ENCODE measurements at regions not wholly inside any gene's neighbourhood (a gene's known extent, or its start where the extent isn't known, plus 50 kb on each side); places are given as distances from the start of the nearest gene placed in this dataset.

DNA sequence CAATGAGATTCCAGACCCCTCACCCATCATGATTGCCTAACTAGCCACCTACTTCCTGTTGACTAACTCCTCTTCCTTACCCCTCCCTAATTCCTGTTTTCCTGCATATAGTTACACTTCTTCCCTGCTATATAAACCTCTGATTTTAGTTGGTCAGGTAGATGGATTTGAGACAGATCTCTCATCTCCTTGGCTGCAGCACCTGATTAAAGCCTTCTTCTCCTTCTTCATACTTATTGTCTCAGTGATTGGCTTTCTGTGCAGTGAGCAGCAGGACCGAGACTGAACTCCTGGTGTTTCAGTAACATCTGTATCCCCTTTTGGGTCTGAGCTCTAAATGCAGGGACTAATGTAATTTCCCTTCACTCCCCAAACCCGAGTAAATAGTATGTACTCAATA lies 51.7 kb upstream of the ATXN1 start:
- no peak overlapping the region for H3K9ac ChIP-seq (ENCODE audit: low read depth, low read length)
- no peak overlapping the region for H2BK5ac ChIP-seq (ENCODE audit: low read depth, low read length, poor library complexity, severe bottlenecking)
- no TSS peak for BruUV-seq (replicated peaks)
- no peak overlapping the region for H3K4me3 ChIP-seq (ENCODE audit: insufficient read depth, low read depth, low read length)
- H4K91ac ChIP-seq (ENCODE audit: insufficient read depth, low read depth, low read length), result no peak overlapping the region
- dilution Hi-C loops (cut with HindIII; ENCODE audit: low sequenced_read_pairs, unreplicated experiment), result no loop called here
- H3K9me3 ChIP-seq (ENCODE audit: control insufficient read depth, insufficient read depth, low read length), result peaks cover 17% of the 10 kb centered on the region
- ATAC-seq (ENCODE audit: low read depth), result no peak
- no peaks in the 10 kb centered on the region for H3K79me1 ChIP-seq (ENCODE audit: low read depth in 1 of 2, low read length in 2 of 2)
- H2AFZ ChIP-seq (replicated peaks; ENCODE audit: low read length, poor library complexity), result no peak overlapping the region
- ChIA-PET CTCF (no interaction called here), POLR2A (ENCODE audit: unreplicated experiment) (no interaction called here)
- H2BK120ac ChIP-seq (ENCODE audit: low read depth, low read length), result no peak overlapping the region
- no CpG with 5 or more reads among the region's 2 CpGs for WGBS, 2 experiments (ENCODE audit: extremely low coverage in 2 of 2, insufficient read length in 1 of 2)
- DNase-seq, result no peak
- no peaks in the 10 kb centered on the region for H3K9me1 ChIP-seq (ENCODE audit: insufficient read depth, low read length)
- H3K56ac ChIP-seq (ENCODE audit: extremely low read depth, insufficient read depth, low read length), result no peak overlapping the region
- H3K23ac ChIP-seq (ENCODE audit: low read depth, low read length), result no peak overlapping the region
- H3K18ac ChIP-seq (ENCODE audit: low read depth, low read length), result no peak overlapping the region
- no peaks in the 10 kb centered on the region for H3K36me3 ChIP-seq (ENCODE audit: control insufficient read depth, insufficient read depth, low read length)
- intact Hi-C loops (cut with micrococcal nuclease), result no loop called here
- no peak overlapping the region for H2AK9ac ChIP-seq (replicated peaks; ENCODE audit: low read depth, low read length, poor library complexity)
- peaks cover 3% of the 10 kb centered on the region for H3K4me1 ChIP-seq (ENCODE audit: control insufficient read depth, insufficient read depth, low read length)
- no peak overlapping the region for H2BK20ac ChIP-seq (ENCODE audit: low read depth, low read length)
- in situ Hi-C loops (cut with MboI; ENCODE audit: low sequenced_read_pairs), result no loop called here
- no peak overlapping the region for H3K4ac ChIP-seq (ENCODE audit: low read depth, low read length)
- no peak overlapping the region for H4K5ac ChIP-seq (ENCODE audit: low read depth, low read length)
- H2AK5ac ChIP-seq (ENCODE audit: low read depth, low read length), result no peak overlapping the region
- TF ChIP-seq MXI1 (IDR thresholded peaks at IDR 0.05; ENCODE audit: borderline replicate concordance, low read depth, low read length) (no peak), RFX5 (IDR thresholded peaks at IDR 0.05; ENCODE audit: low read depth, low read length) (no peak), CTCF (conservative IDR thresholded peaks at IDR 0.05; ENCODE audit: low read depth, low read length) (no peak), RCOR1 (IDR thresholded peaks at IDR 0.05; ENCODE audit: insufficient replicate concordance, low read length) (no peak), POLR2A (IDR thresholded peaks at IDR 0.05; ENCODE audit: low read depth, low read length) (no peak), BHLHE40 (IDR thresholded peaks at IDR 0.05; ENCODE audit: low read depth, low read length) (no peak), CHD1 (IDR thresholded peaks at IDR 0.05; ENCODE audit: low read depth, low read length) (no peak), USF2 (IDR thresholded peaks at IDR 0.05; ENCODE audit: low read depth, low read length) (no peak), RAD21 (IDR thresholded peaks at IDR 0.05; ENCODE audit: low read length) (no peak), FOS (IDR thresholded peaks at IDR 0.05; ENCODE audit: low read depth, low read length) (no peak), MAZ (IDR thresholded peaks at IDR 0.05; ENCODE audit: borderline replicate concordance, low read depth, low read length) (no peak), MAFK (IDR thresholded peaks at IDR 0.05; ENCODE audit: low read depth, low read length) (no peak), CEBPB (IDR thresholded peaks at IDR 0.05; ENCODE audit: low read depth, low read length) (no peak), NFE2L2 (IDR thresholded peaks at IDR 0.05; ENCODE audit: low read depth, low read length) (no peak), SMC3 (IDR thresholded peaks at IDR 0.05; ENCODE audit: low read depth, low read length) (no peak)
- TF ChIP-seq, protein P1, sequence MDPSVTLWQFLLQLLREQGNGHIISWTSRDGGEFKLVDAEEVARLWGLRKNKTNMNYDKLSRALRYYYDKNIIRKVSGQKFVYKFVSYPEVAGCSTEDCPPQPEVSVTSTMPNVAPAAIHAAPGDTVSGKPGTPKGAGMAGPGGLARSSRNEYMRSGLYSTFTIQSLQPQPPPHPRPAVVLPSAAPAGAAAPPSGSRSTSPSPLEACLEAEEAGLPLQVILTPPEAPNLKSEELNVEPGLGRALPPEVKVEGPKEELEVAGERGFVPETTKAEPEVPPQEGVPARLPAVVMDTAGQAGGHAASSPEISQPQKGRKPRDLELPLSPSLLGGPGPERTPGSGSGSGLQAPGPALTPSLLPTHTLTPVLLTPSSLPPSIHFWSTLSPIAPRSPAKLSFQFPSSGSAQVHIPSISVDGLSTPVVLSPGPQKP (IDR thresholded peaks at IDR 0.05; ENCODE audit: borderline replicate concordance, low read depth, low read length), result no peak
- H3K14ac ChIP-seq (replicated peaks; ENCODE audit: low read depth, low read length), result no peak overlapping the region
- no peak overlapping the region for H3K4me2 ChIP-seq (ENCODE audit: low read depth, low read length)
- no peak overlapping the region for H3K27ac ChIP-seq (ENCODE audit: insufficient read depth, low read length)
- no peak overlapping the region for H2BK15ac ChIP-seq (ENCODE audit: low read depth, low read length)
- H3K27me3 ChIP-seq (ENCODE audit: control insufficient read depth, insufficient read depth, low read length), result no peaks in the 10 kb centered on the region
- no peaks in the 10 kb centered on the region for H4K20me1 ChIP-seq (ENCODE audit: insufficient read depth, low read length)
- H4K8ac ChIP-seq (ENCODE audit: low read depth in 2 of 2, low read length in 2 of 2), result no peak overlapping the region
